Body of pancreas (tissue), 4 donors: ENCODE measurements at regions not wholly inside any gene's neighbourhood (a gene's known extent, or its start where the extent isn't known, plus 50 kb on each side); places are given as distances from the start of the nearest gene placed in this dataset.

ENCODE experiments used
- ATAC-seq: fragments of 150-250 bp; one replicate; pipeline ENCODE4 v1.9.1; 2016
- DNase-seq, 4 donors: peaks; one replicate each; pipeline ENCODE4 v3.0.0-alpha.2; 2019
- H3K27ac ChIP-seq, 4 donors: fragments of 200-600 bp; sonication (generic); 1 replicate in 3 of 4; 2 replicates in 1 of 4; pipeline versions ENCODE4 v1.5.1 to v1.6.1; 2016 to 2019; ENCODE audit warnings: mild to moderate bottlenecking in 1 of 4, mixed read lengths in 1 of 4, moderate library complexity in 1 of 4
- H3K27me3 ChIP-seq, 2 donors: fragments of 200-600 bp; sonication (generic); one replicate each; pipeline ENCODE4 v1.6.0; 2016; ENCODE audit warnings: mild to moderate bottlenecking in 1 of 2
- H3K36me3 ChIP-seq, 2 donors: fragments of 200-600 bp; sonication (generic); replicated peaks in 1 of 2; 2 replicates each; pipeline ENCODE4 v1.5.1; 2016; ENCODE audit warnings: low read depth in 2 of 2; ENCODE audit not compliant: insufficient read depth in 1 of 2
- H3K4me1 ChIP-seq: fragments of 200-600 bp; sonication (generic); one replicate; pipeline ENCODE4 v1.6.0; 2016
- H3K4me3 ChIP-seq, 2 donors: fragments of 200-600 bp; sonication (generic); 1 replicate in 1 of 2; 2 replicates in 1 of 2; pipeline ENCODE4 v1.5.1; 2016 to 2019
- H3K9me3 ChIP-seq, 3 donors: fragments of 200-600 bp; sonication (generic); 1 replicate in 2 of 3; 2 replicates in 1 of 3; pipeline ENCODE4 v1.5.1; 2016
- POLR2A ChIP-seq, 3 donors: fragments of 450-650 bp; IDR thresholded peaks; one replicate each; pipeline ENCODE4 v1.6.1; 2016; ENCODE audit warnings: antibody characterized with exemption in 3 of 3, mild to moderate bottlenecking in 2 of 3
- WGBS, 2 donors: methylation state at CpG; one replicate each; pipeline ENCODE4 v1.1.5; 2017; 5-methylcytosine and 5-hydroxymethylcytosine counted together
- intact Hi-C: fragments of 100-400 bp; cut with DNase I; formaldehyde crosslinking; loops from one replicate; pipeline ENCODE4 v1.15.1; 2023
- TF ChIP-seq, protein P1 (sequence below), 7 experiments: fragments of 450-650 bp in 4 of 7; fragments of 200-600 bp in 3 of 7; sonication (generic) in 3 of 7; IDR thresholded peaks; one replicate each; pipeline ENCODE4 v1.5.1; 2016 to 2019; ENCODE audit warnings: antibody characterized with exemption in 7 of 7

- no peak for DNase-seq
- 85 to 87% methylated on average over 9 of the region's 9 CpGs for WGBS, 2 donors
- Histone ChIP-seq H3K4me3 (no peak overlapping the region), H3K4me1 (no peaks in the 10 kb centered on the region), H3K27me3 (no peaks in the 10 kb centered on the region), H3K36me3 (no peaks in the 10 kb centered on the region), H3K9me3 (no peaks in the 10 kb centered on the region), H3K27ac (no peak overlapping the region)
- intact Hi-C loops: no loop called here
- TF ChIP-seq, protein P1, sequence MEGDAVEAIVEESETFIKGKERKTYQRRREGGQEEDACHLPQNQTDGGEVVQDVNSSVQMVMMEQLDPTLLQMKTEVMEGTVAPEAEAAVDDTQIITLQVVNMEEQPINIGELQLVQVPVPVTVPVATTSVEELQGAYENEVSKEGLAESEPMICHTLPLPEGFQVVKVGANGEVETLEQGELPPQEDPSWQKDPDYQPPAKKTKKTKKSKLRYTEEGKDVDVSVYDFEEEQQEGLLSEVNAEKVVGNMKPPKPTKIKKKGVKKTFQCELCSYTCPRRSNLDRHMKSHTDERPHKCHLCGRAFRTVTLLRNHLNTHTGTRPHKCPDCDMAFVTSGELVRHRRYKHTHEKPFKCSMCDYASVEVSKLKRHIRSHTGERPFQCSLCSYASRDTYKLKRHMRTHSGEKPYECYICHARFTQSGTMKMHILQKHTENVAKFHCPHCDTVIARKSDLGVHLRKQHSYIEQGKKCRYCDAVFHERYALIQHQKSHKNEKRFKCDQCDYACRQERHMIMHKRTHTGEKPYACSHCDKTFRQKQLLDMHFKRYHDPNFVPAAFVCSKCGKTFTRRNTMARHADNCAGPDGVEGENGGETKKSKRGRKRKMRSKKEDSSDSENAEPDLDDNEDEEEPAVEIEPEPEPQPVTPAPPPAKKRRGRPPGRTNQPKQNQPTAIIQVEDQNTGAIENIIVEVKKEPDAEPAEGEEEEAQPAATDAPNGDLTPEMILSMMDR (IDR thresholded peaks at IDR 0.05): no peak
- no peak for TF ChIP-seq POLR2A (IDR thresholded peaks at IDR 0.05)
- no peak for ATAC-seq
These were observed 174.4 kb upstream of the APCDD1 start for GRCh38 chr18:10279905-10280644.

DNA sequence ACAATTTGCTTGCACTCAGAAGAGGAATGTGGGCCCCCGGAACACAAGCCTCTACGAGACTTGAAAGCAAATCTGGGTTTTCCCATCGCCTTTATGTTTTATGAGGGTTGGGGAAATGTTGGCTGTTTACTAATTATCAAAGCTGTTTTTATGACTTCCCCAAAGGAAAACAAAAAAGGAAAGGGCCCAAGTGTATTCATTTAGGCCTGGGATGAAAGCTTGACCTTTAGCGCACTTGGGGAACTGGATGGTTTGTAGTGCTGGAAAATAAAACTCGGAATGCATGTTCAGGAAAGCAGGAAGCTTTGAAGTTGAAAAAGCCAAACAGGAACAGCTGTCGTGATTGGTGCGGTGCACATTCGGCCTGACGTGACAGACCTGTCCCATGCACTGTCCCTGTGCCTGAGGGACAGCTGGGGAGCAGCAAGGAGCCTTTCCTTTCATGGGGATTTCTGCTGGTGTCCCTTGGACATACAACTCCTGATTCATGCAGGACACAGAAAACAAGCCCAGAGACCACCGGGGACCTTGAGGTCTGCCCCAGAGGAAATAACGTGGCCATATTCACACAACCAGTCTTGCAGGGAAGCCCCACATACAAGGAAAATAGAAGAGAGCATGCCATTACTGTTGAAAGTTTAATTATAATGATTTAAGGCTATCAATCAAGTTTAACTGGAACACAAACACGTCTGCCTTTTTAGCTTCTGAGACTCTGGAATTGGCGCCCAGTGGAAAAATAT is 169.7 kb upstream of the APCDD1 start:
- H3K4me1 ChIP-seq: no peaks in the 10 kb centered on the region
- TF ChIP-seq, protein P1 (IDR thresholded peaks at IDR 0.05): no peak
- TF ChIP-seq POLR2A (IDR thresholded peaks at IDR 0.05): no peak
- intact Hi-C loops: no loop called here
- no peak overlapping the region for H3K27ac ChIP-seq
- DNase-seq: no peak
- WGBS, 2 donors: 67 to 82% methylated on average over 13 of the region's 13 CpGs
- no peaks in the 10 kb centered on the region for H3K36me3 ChIP-seq
- H3K4me3 ChIP-seq: no peak overlapping the region
- no peaks in the 10 kb centered on the region for H3K9me3 ChIP-seq
- no peak for ATAC-seq
- H3K27me3 ChIP-seq: no peaks in the 10 kb centered on the region

- no peaks in the 10 kb centered on the region for H3K36me3 ChIP-seq
- ATAC-seq: no peak
- intact Hi-C loops: no loop called here
- H3K27ac ChIP-seq: no peak overlapping the region
- H3K27me3 ChIP-seq: no peaks in the 10 kb centered on the region
- TF ChIP-seq POLR2A (IDR thresholded peaks at IDR 0.05): no peak
- TF ChIP-seq, protein P1 (IDR thresholded peaks at IDR 0.05): no peak
- H3K4me3 ChIP-seq: no peak overlapping the region
- 74 to 83% methylated on average over 3 of the region's 3 CpGs for WGBS, 2 donors
- H3K9me3 ChIP-seq: no peaks in the 10 kb centered on the region
- no peaks in the 10 kb centered on the region for H3K4me1 ChIP-seq
- DNase-seq: no peak
These were observed 169.2 kb upstream of the APCDD1 start for GRCh38 chr18:10285283-10285640.

GRCh38 chr18:10286580-10287150 is 167.8 kb upstream of the APCDD1 start:
- H3K27ac ChIP-seq: no peak overlapping the region
- H3K9me3 ChIP-seq: no peaks in the 10 kb centered on the region
- no peak for ATAC-seq
- H3K27me3 ChIP-seq: no peaks in the 10 kb centered on the region
- no peaks in the 10 kb centered on the region for H3K4me1 ChIP-seq
- intact Hi-C loops: no loop called here
- WGBS, 2 donors: 86 to 89% methylated on average over 8 of the region's 8 CpGs
- TF ChIP-seq, protein P1 (IDR thresholded peaks at IDR 0.05): no peak
- TF ChIP-seq POLR2A (IDR thresholded peaks at IDR 0.05): no peak
- DNase-seq: no peak
- H3K4me3 ChIP-seq: no peak overlapping the region
- H3K36me3 ChIP-seq: no peaks in the 10 kb centered on the region
